NB4 (cell line): ENCODE measurements at regions not wholly inside any gene's neighbourhood (a gene's known extent, or its start where the extent isn't known, plus 50 kb on each side); places are given as distances from the start of the nearest gene placed in this dataset.

ENCODE experiments used
- CTCF ChIP-seq: IDR thresholded peaks from one replicate; pipeline ENCODE4 v1.5.1; 2012; ENCODE audit warnings: low read depth, low read length
- MYC ChIP-seq: IDR thresholded peaks from 2 replicates; pipeline ENCODE4 v1.6.1; 2011; ENCODE audit warnings: low read depth, low read length
- POLR2A ChIP-seq: IDR thresholded peaks from 2 replicates; pipeline ENCODE4 v1.6.1; 2011; ENCODE audit warnings: mild to moderate bottlenecking; ENCODE audit not compliant: insufficient read length; ENCODE audit errors: extremely low read depth

GRCh38 chr17:12403881-12404398, 261.8 kb upstream of the MYOCD start:
- TF ChIP-seq CTCF (no peak), POLR2A (no peak), MYC (no peak)
